ENCODE measurements at regions not wholly inside any gene's neighbourhood (a gene's known extent, or its start where the extent isn't known, plus 50 kb on each side); places are given as distances from the start of the nearest gene placed in this dataset.

DNA sequence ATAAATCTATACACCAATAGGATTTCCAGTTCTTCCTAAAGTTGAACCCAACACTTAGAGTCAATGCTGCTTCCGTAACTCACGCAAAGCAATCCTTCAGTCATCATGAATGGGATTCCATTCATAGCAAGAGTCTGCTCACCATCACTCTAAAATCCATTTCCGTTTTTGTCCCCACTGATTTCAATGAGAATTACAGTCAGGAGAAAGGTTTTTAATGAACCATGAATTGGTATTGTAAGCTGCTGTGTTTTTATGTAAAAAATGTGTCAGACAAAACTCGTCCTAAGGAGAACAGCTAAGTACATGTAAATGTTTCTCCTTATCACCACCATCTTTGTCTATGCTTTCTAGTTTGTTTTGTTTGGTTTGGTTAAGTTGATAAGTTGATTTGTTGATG, 391.5 kb downstream of the IRS1 start:
- no peak for DNase-seq (ENCODE audit: low read depth, low spot score)
- H3K4me3 ChIP-seq (ENCODE audit: low read depth, low read length), result no peak overlapping the region
- in situ Hi-C loops (cut with HindIII; ENCODE audit: low sequenced_read_pairs), result no loop called here
- TF ChIP-seq, protein P1, sequence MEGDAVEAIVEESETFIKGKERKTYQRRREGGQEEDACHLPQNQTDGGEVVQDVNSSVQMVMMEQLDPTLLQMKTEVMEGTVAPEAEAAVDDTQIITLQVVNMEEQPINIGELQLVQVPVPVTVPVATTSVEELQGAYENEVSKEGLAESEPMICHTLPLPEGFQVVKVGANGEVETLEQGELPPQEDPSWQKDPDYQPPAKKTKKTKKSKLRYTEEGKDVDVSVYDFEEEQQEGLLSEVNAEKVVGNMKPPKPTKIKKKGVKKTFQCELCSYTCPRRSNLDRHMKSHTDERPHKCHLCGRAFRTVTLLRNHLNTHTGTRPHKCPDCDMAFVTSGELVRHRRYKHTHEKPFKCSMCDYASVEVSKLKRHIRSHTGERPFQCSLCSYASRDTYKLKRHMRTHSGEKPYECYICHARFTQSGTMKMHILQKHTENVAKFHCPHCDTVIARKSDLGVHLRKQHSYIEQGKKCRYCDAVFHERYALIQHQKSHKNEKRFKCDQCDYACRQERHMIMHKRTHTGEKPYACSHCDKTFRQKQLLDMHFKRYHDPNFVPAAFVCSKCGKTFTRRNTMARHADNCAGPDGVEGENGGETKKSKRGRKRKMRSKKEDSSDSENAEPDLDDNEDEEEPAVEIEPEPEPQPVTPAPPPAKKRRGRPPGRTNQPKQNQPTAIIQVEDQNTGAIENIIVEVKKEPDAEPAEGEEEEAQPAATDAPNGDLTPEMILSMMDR (IDR thresholded peaks at IDR 0.05; ENCODE audit: low read depth, low read length), result no peak

- in situ Hi-C loops (cut with HindIII; ENCODE audit: low sequenced_read_pairs), result no loop called here
- no peak for DNase-seq (ENCODE audit: low read depth, low spot score)
- no peak overlapping the region for H3K4me3 ChIP-seq (ENCODE audit: low read depth, low read length)
- TF ChIP-seq, protein P1 (IDR thresholded peaks at IDR 0.05; ENCODE audit: low read depth, low read length), result no peak
Measured at GRCh38 chr2:226407135-226407534, 392.5 kb downstream of the IRS1 start.

GRCh38 chr2:226405465-226405864, 394.2 kb downstream of the IRS1 start:
- DNase-seq (ENCODE audit: low read depth, low spot score), result no peak
- no peak overlapping the region for H3K4me3 ChIP-seq (ENCODE audit: low read depth, low read length)
- TF ChIP-seq, protein P1 (IDR thresholded peaks at IDR 0.05; ENCODE audit: low read depth, low read length), result no peak
- in situ Hi-C loops (cut with HindIII; ENCODE audit: low sequenced_read_pairs), result no loop called here

DNA sequence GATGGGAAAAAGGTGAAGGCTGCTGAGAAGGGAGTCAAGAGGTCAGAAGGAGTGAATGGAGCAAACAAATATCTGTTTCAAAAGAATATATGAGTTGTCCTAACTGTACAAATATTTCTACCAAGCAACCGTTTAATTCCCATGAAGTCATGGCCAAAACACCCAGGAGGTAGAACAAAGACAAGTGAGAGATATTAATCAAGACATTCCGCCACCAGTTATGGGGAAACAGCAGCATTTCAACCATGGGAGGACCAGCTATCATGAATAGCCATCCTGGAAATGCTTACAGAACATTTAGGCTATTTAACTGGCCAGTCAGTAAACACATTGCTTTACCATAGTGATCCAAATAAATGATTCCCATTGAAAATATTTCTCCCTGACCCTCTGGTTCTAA, 396.3 kb downstream of the IRS1 start:
- DNase-seq (ENCODE audit: low read depth, low spot score), result peak; percentile 47
- H3K4me3 ChIP-seq (ENCODE audit: low read depth, low read length), result no peak overlapping the region
- in situ Hi-C loops (cut with HindIII; ENCODE audit: low sequenced_read_pairs), result no loop called here
- TF ChIP-seq, protein P1 (IDR thresholded peaks at IDR 0.05; ENCODE audit: low read depth, low read length), result no peak

DNA sequence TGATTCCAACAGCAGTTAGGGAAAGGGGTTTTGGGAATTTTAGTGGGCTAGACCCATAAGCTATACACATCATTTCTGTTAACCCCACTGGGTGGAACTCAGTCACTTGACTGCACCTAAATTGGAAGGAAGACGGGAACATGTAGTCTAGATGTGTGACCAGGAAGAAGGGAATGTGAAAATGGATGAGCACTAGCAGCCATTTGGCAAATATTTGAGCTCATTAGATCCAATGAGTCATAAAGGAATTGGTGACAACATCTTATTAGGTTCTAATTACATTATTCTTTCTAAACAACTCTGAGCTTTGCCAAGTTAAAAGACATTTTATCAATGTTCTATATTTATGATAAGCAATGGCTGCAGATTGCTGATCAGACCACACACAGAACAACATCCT, 400.6 kb downstream of the IRS1 start:
- TF ChIP-seq, protein P1 (IDR thresholded peaks at IDR 0.05; ENCODE audit: low read depth, low read length), result no peak
- no peak for DNase-seq (ENCODE audit: low read depth, low spot score)
- no peak overlapping the region for H3K4me3 ChIP-seq (ENCODE audit: low read depth, low read length)
- in situ Hi-C loops (cut with HindIII; ENCODE audit: low sequenced_read_pairs), result no loop called here

GRCh38 chr2:226398580-226398979, 401.0 kb downstream of the IRS1 start:
- TF ChIP-seq, protein P1 (IDR thresholded peaks at IDR 0.05; ENCODE audit: low read depth, low read length), result no peak
- peak; percentile 52 for DNase-seq (ENCODE audit: low read depth, low spot score)
- in situ Hi-C loops (cut with HindIII; ENCODE audit: low sequenced_read_pairs), result no loop called here
- H3K4me3 ChIP-seq (ENCODE audit: low read depth, low read length), result no peak overlapping the region

DNA sequence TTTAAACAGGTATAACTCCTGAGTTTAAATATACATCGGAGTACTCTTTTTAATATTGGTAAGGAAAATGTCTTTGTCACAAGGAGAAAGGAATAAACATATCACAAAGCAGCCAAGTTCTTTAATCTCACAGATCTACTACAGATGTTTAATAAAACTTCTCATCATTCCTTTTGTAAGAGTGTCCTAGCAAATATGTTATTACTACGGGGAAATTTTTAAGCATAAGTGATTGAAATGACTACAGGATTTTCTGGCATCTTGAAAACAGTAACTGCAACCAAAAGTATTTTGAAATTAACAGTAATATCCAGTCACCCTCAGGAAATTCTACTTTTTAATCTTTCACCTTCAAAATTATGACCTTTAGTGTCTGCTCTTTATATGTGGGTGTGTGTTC, 403.1 kb downstream of the IRS1 start:
- in situ Hi-C loops (cut with HindIII; ENCODE audit: low sequenced_read_pairs), result no loop called here
- TF ChIP-seq, protein P1 (IDR thresholded peaks at IDR 0.05; ENCODE audit: low read depth, low read length), result no peak
- DNase-seq (ENCODE audit: low read depth, low spot score), result no peak
- no peak overlapping the region for H3K4me3 ChIP-seq (ENCODE audit: low read depth, low read length)
